GM19372 (cell line): ENCODE measurements at regions not wholly inside any gene's neighbourhood (a gene's known extent, or its start where the extent isn't known, plus 50 kb on each side); places are given as distances from the start of the nearest gene placed in this dataset.

Experiments used
- ATAC-seq: cut with Tn5 transposase; IDR thresholded peaks from one replicate; pipeline ENCODE4 v1.9.1; 2021; ENCODE audit warnings: mild to moderate bottlenecking, low read depth, moderate library complexity; ENCODE audit not compliant: unreplicated experiment

- no peak for ATAC-seq
Measured at GRCh38 chr5:34480810-34481528, 175.2 kb upstream of the RAI14 start.

- no peak for ATAC-seq
Measured at GRCh38 chr5:34483442-34484033, 172.6 kb upstream of the RAI14 start.

- ATAC-seq, result no peak
Measured at GRCh38 chr5:34484216-34484920, 171.8 kb upstream of the RAI14 start.

GRCh38 chr5:34485768-34486030, 170.4 kb upstream of the RAI14 start:
- ATAC-seq, result no peak

- ATAC-seq, result no peak
Measured at GRCh38 chr5:34486160-34486848, 169.8 kb upstream of the RAI14 start.

GRCh38 chr5:34486849-34487158, 169.3 kb upstream of the RAI14 start:
- ATAC-seq, result no peak

GRCh38 chr5:34487159-34487879, 168.8 kb upstream of the RAI14 start:
- no peak for ATAC-seq

GRCh38 chr5:34487956-34488355, 168.2 kb upstream of the RAI14 start:
- no peak for ATAC-seq

- no peak for ATAC-seq
Measured at GRCh38 chr5:34488984-34489383, 167.1 kb upstream of the RAI14 start.

- no peak for ATAC-seq
Measured at GRCh38 chr5:34490506-34491250, 165.4 kb upstream of the RAI14 start.

- no peak for ATAC-seq
Measured at GRCh38 chr5:34491251-34491620, 164.9 kb upstream of the RAI14 start.

- ATAC-seq, result no peak
Measured at GRCh38 chr5:34494111-34494755, 161.9 kb upstream of the RAI14 start.

- ATAC-seq, result no peak
Measured at GRCh38 chr5:34495178-34495577, 160.9 kb upstream of the RAI14 start.

- no peak for ATAC-seq
Measured at GRCh38 chr5:34496260-34496691, 159.9 kb upstream of the RAI14 start.

- no peak for ATAC-seq
Measured at GRCh38 chr5:34496701-34497469, 159.2 kb upstream of the RAI14 start.

GRCh38 chr5:34497470-34497808, 158.7 kb upstream of the RAI14 start:
- ATAC-seq, result no peak

- ATAC-seq, result no peak
Measured at GRCh38 chr5:34498572-34498971, 157.6 kb upstream of the RAI14 start.

- peak; percentile 83 for ATAC-seq
Measured at GRCh38 chr5:34499001-34499734, 157.0 kb upstream of the RAI14 start.
